GM12873 (cell line): ENCODE measurements at regions not wholly inside any gene's neighbourhood (a gene's known extent, or its start where the extent isn't known, plus 50 kb on each side); places are given as distances from the start of the nearest gene placed in this dataset.

ENCODE experiments used
- CTCF ChIP-seq: IDR thresholded peaks from 2 replicates; pipeline ENCODE4 v1.5.1; 2012; ENCODE audit warnings: low read depth, mild to moderate bottlenecking, moderate library complexity, low read length, control low read depth; ENCODE audit not compliant: insufficient read depth; ENCODE audit errors: missing control alignments

GRCh38 chr15:26234976-26235767 is 372.0 kb upstream of the ATP10A start:
- TF ChIP-seq CTCF, result no peak

GRCh38 chr15:26232691-26233090 is 369.6 kb upstream of the ATP10A start:
- TF ChIP-seq CTCF, result no peak

- no peak for TF ChIP-seq CTCF
Observed at GRCh38 chr15:26231096-26231495, 368.0 kb upstream of the ATP10A start.

GRCh38 chr15:26224266-26224665 is 361.1 kb upstream of the ATP10A start:
- no peak for TF ChIP-seq CTCF

GRCh38 chr15:26223720-26224119 is 360.6 kb upstream of the ATP10A start:
- TF ChIP-seq CTCF, result no peak

- no peak for TF ChIP-seq CTCF
Observed at GRCh38 chr15:26222781-26223180, 359.7 kb upstream of the ATP10A start.

GRCh38 chr15:26214290-26214689 is 351.2 kb upstream of the ATP10A start:
- no peak for TF ChIP-seq CTCF
